ENCODE measurements at regions not wholly inside any gene's neighbourhood (a gene's known extent, or its start where the extent isn't known, plus 50 kb on each side); places are given as distances from the start of the nearest gene placed in this dataset.

- ATAC-seq (ENCODE audit: low read depth) (no peak), DNase-seq (no peak)
- Histone ChIP-seq H2BK20ac (ENCODE audit: low read depth, low read length) (no peak overlapping the region), H2AK5ac (ENCODE audit: low read depth, low read length) (no peak overlapping the region), H3K23ac (ENCODE audit: low read depth, low read length) (no peak overlapping the region), H4K20me1 (ENCODE audit: insufficient read depth, low read length) (no peaks in the 10 kb centered on the region), H2AK9ac (replicated peaks; ENCODE audit: low read depth, low read length, poor library complexity) (no peak overlapping the region), H3K4me2 (ENCODE audit: low read depth, low read length) (no peak overlapping the region), H3K14ac (replicated peaks; ENCODE audit: low read depth, low read length) (no peak overlapping the region), H3K18ac (ENCODE audit: low read depth, low read length) (no peak overlapping the region), H2BK120ac (ENCODE audit: low read depth, low read length) (no peak overlapping the region), H3K27ac (ENCODE audit: insufficient read depth, low read length) (no peak overlapping the region), H2BK15ac (ENCODE audit: low read depth, low read length) (no peak overlapping the region), H3K27me3 (ENCODE audit: control insufficient read depth, insufficient read depth, low read length) (no peaks in the 10 kb centered on the region), H4K8ac (ENCODE audit: low read depth in 2 of 2, low read length in 2 of 2) (no peak overlapping the region), H3K56ac (ENCODE audit: extremely low read depth, insufficient read depth, low read length) (no peak overlapping the region), H2BK5ac (ENCODE audit: low read depth, low read length, poor library complexity, severe bottlenecking) (no peak overlapping the region), H3K4me1 (ENCODE audit: control insufficient read depth, insufficient read depth, low read length) (no peaks in the 10 kb centered on the region), H3K4me3 (ENCODE audit: insufficient read depth, low read depth, low read length) (no peak overlapping the region), H3K9me1 (ENCODE audit: insufficient read depth, low read length) (peaks cover 3% of the 10 kb centered on the region; the same call in 1 of the 2 replicates), H2AFZ (replicated peaks; ENCODE audit: low read length, poor library complexity) (no peak overlapping the region), H3K4ac (ENCODE audit: low read depth, low read length) (no peak overlapping the region), H3K79me1 (ENCODE audit: low read depth in 1 of 2, low read length in 2 of 2) (no peaks in the 10 kb centered on the region), H3K9ac (ENCODE audit: low read depth, low read length) (no peak overlapping the region), H4K91ac (ENCODE audit: insufficient read depth, low read depth, low read length) (no peak overlapping the region), H4K5ac (ENCODE audit: low read depth, low read length) (no peak overlapping the region), H3K9me3 (ENCODE audit: control insufficient read depth, insufficient read depth, low read length) (peaks cover 2% of the 10 kb centered on the region), H3K36me3 (ENCODE audit: control insufficient read depth, insufficient read depth, low read length) (no peaks in the 10 kb centered on the region)
- no peak for TF ChIP-seq CTCF (conservative IDR thresholded peaks at IDR 0.05; ENCODE audit: low read depth, low read length)
- TF ChIP-seq RAD21 (IDR thresholded peaks at IDR 0.05; ENCODE audit: low read length): no peak
- TF ChIP-seq RFX5 (IDR thresholded peaks at IDR 0.05; ENCODE audit: low read depth, low read length): no peak
- TF ChIP-seq CEBPB (IDR thresholded peaks at IDR 0.05; ENCODE audit: low read depth, low read length): no peak
- TF ChIP-seq SMC3 (IDR thresholded peaks at IDR 0.05; ENCODE audit: low read depth, low read length): no peak
- TF ChIP-seq MXI1 (IDR thresholded peaks at IDR 0.05; ENCODE audit: borderline replicate concordance, low read depth, low read length): no peak
- no peak for TF ChIP-seq CHD1 (IDR thresholded peaks at IDR 0.05; ENCODE audit: low read depth, low read length)
- intact Hi-C loops (cut with micrococcal nuclease): no loop called here
- no TSS peak for BruUV-seq (replicated peaks)
- POLR2A ChIA-PET (ENCODE audit: unreplicated experiment): no interaction called here
- dilution Hi-C loops (cut with HindIII; ENCODE audit: low sequenced_read_pairs, unreplicated experiment): no loop called here
- in situ Hi-C loops (cut with MboI; ENCODE audit: low sequenced_read_pairs): no loop called here
- CTCF ChIA-PET: interaction anchor here (0.6 to 1.4 kb wide), 3 partner anchors 11 to 1014 kb away, joined by 3 to 4 read pairs (median 3); no protein-coding TSS in a partner anchor
- WGBS, 2 experiments (ENCODE audit: extremely low coverage in 2 of 2, insufficient read length in 1 of 2): no CpG with 5 or more reads among the region's 2 CpGs
Observed at GRCh38 chr11:104761511-104761910, 136.7 kb downstream of the CASP12 start.

All from IMR-90 (cell line).